GM12891 (cell line): ENCODE measurements at regions not wholly inside any gene's neighbourhood (a gene's known extent, or its start where the extent isn't known, plus 50 kb on each side); places are given as distances from the start of the nearest gene placed in this dataset.

Experiments
- PAX5 ChIP-seq: IDR thresholded peaks from 2 replicates; pipeline ENCODE4 v1.6.1; 2011; ENCODE audit warnings: low read length, moderate library complexity, mild to moderate bottlenecking; ENCODE audit not compliant: insufficient read depth, severe bottlenecking
- POLR2A ChIP-seq: IDR thresholded peaks from 2 replicates; pipeline ENCODE4 v1.6.1; 2011; ENCODE audit warnings: low read depth, low read length, control low read depth
- POLR2AphosphoS5 ChIP-seq: IDR thresholded peaks from 2 replicates; pipeline ENCODE4 v1.6.1; 2011; ENCODE audit warnings: low read depth, low read length, control low read depth

DNA sequence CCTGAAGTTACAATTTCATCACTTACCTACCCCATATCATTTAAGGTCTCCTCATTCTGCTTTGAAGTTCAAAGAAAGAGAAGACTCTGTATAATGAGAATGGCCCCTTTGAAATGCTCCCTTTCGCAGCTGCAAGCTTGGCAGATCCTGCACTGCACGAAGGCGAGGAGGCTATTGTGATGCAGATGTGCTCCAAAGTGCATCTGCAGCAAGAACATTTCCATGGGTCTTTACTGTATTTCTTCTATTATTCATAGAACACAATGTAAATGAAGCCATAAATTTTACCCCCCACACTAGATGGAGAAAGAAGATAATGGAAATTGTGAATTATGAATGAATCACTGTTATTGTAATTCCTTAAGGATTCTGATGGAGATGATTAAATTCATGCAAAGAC, 178.7 kb downstream of the CHD9NB start:
- TF ChIP-seq POLR2A (no peak), PAX5 (no peak), POLR2AphosphoS5 (no peak)
